SJCRH30 (cell line): ENCODE measurements at regions not wholly inside any gene's neighbourhood (a gene's known extent, or its start where the extent isn't known, plus 50 kb on each side); places are given as distances from the start of the nearest gene placed in this dataset.
A peak's percentile ranks its signal among the peaks of the same experiment; 100 is the strongest.

Experiments
- DNase-seq, 2 experiments: peaks; one replicate each; pipeline ENCODE4 v3.0.0-alpha.2; 2015 to 2020
- H3K27ac ChIP-seq: fragments of 250-450 bp; sonication (Bioruptor Pico); 2 replicates; pipeline ENCODE4 v1.5.1; 2020; ENCODE audit warnings: mild to moderate bottlenecking, moderate library complexity
- H3K27me3 ChIP-seq: fragments of 250-450 bp; sonication (Bioruptor Pico); 2 replicates; pipeline ENCODE4 v1.5.1; 2020; ENCODE audit warnings: mild to moderate bottlenecking, moderate library complexity
- H3K36me3 ChIP-seq: fragments of 250-450 bp; sonication (Bioruptor Pico); 2 replicates; pipeline ENCODE4 v1.5.1; 2020; ENCODE audit warnings: mild to moderate bottlenecking, moderate library complexity
- H3K4me1 ChIP-seq: fragments of 250-450 bp; sonication (Bioruptor Pico); 2 replicates; pipeline ENCODE4 v1.5.1; 2020; ENCODE audit warnings: mild to moderate bottlenecking, moderate library complexity
- H3K4me3 ChIP-seq: fragments of 250-450 bp; sonication (Bioruptor Pico); 2 replicates; pipeline ENCODE4 v1.5.1; 2020; ENCODE audit warnings: mild to moderate bottlenecking, moderate library complexity
- H3K9me3 ChIP-seq: fragments of 250-450 bp; sonication (Bioruptor Pico); replicated peaks from 2 replicates; pipeline ENCODE4 v1.5.1; 2020; ENCODE audit warnings: mild to moderate bottlenecking, moderate library complexity

DNA sequence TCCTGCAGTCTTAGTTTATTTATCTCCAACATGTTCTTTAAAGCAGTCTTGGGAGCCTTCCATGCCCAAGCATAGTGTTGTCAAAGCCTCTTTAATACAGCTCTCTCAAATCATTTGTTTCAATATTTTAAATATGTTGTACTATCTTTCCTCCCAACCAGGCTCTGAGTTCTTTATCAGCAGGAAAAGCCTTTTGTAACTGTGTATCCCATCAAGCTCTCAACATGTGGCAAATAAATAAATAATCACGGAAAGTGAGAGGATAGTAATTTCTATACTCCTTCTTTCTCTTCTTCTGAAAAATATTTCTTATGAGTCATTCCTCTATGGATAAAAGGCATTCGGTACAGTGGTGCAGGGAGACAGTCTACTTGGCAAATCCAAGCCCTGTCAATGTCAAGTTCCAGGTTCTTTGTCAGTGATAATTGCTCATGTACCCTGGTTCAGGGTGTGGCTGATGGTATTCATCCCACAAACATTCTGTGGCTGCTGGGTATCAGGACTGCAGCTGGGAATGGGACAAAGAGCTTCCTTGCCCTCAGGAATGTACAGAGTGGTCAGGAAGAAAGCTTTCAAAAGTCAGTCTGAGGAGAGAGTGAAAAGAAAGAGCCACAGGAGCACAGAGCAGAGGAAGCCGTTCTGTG is 384.3 kb downstream of the EFNB2 start:
- peaks cover 6% of the 10 kb centered on the region; the same call in 1 of the 2 replicates for H3K4me1 ChIP-seq
- H3K36me3 ChIP-seq: no peaks in the 10 kb centered on the region

GRCh38 chr13:106145997-106146864 is 389.2 kb downstream of the EFNB2 start:
- no peaks in the 10 kb centered on the region for H3K9me3 ChIP-seq
- H3K4me3 ChIP-seq: no peak overlapping the region
- H3K36me3 ChIP-seq: no peaks in the 10 kb centered on the region
- H3K27ac ChIP-seq: no peak overlapping the region
- DNase-seq: no peak
- no peaks in the 10 kb centered on the region for H3K27me3 ChIP-seq
- H3K4me1 ChIP-seq: 0 out of 2 replicates have a peak, but pooled peaks cover under 1% of the 10 kb centered on the region

More for the DNA sequence above, 384.3 kb downstream of the EFNB2 start:
- H3K4me3 ChIP-seq: no peak overlapping the region
- no peak overlapping the region for H3K27ac ChIP-seq
- no peaks in the 10 kb centered on the region for H3K27me3 ChIP-seq
- DNase-seq: peak; percentile 34 to 43
- H3K9me3 ChIP-seq: no peaks in the 10 kb centered on the region

GRCh38 chr13:106145070-106145469 is 390.4 kb downstream of the EFNB2 start:
- Histone ChIP-seq H3K4me1 (no peaks in the 10 kb centered on the region), H3K36me3 (no peaks in the 10 kb centered on the region), H3K9me3 (no peaks in the 10 kb centered on the region), H3K27me3 (no peaks in the 10 kb centered on the region), H3K27ac (no peak overlapping the region), H3K4me3 (no peak overlapping the region)
- no peak for DNase-seq

- DNase-seq: no peak
- H3K4me3 ChIP-seq: no peak overlapping the region
- H3K4me1 ChIP-seq: no peaks in the 10 kb centered on the region
- H3K9me3 ChIP-seq: no peaks in the 10 kb centered on the region
- no peaks in the 10 kb centered on the region for H3K36me3 ChIP-seq
- no peak overlapping the region for H3K27ac ChIP-seq
- H3K27me3 ChIP-seq: no peaks in the 10 kb centered on the region
Observed at GRCh38 chr13:106143930-106144709, 391.3 kb downstream of the EFNB2 start.

GRCh38 chr13:106143392-106143791 is 392.1 kb downstream of the EFNB2 start:
- Histone ChIP-seq H3K36me3 (no peaks in the 10 kb centered on the region), H3K27ac (no peak overlapping the region), H3K4me1 (no peaks in the 10 kb centered on the region), H3K4me3 (no peak overlapping the region), H3K27me3 (no peaks in the 10 kb centered on the region), H3K9me3 (no peaks in the 10 kb centered on the region)
- DNase-seq: no peak

- H3K4me1 ChIP-seq: no peaks in the 10 kb centered on the region
- no peaks in the 10 kb centered on the region for H3K27me3 ChIP-seq
- H3K36me3 ChIP-seq: no peaks in the 10 kb centered on the region
- no peak overlapping the region for H3K4me3 ChIP-seq
- no peaks in the 10 kb centered on the region for H3K9me3 ChIP-seq
- H3K27ac ChIP-seq: no peak overlapping the region
- DNase-seq: no peak
Observed at GRCh38 chr13:106140476-106140875, 395.0 kb downstream of the EFNB2 start.

- DNase-seq: no peak
- no peak overlapping the region for H3K27ac ChIP-seq
- H3K9me3 ChIP-seq: no peaks in the 10 kb centered on the region
- no peaks in the 10 kb centered on the region for H3K4me1 ChIP-seq
- no peak overlapping the region for H3K4me3 ChIP-seq
- H3K36me3 ChIP-seq: no peaks in the 10 kb centered on the region
- no peaks in the 10 kb centered on the region for H3K27me3 ChIP-seq
Observed at GRCh38 chr13:106139942-106140341, 395.5 kb downstream of the EFNB2 start.

DNA sequence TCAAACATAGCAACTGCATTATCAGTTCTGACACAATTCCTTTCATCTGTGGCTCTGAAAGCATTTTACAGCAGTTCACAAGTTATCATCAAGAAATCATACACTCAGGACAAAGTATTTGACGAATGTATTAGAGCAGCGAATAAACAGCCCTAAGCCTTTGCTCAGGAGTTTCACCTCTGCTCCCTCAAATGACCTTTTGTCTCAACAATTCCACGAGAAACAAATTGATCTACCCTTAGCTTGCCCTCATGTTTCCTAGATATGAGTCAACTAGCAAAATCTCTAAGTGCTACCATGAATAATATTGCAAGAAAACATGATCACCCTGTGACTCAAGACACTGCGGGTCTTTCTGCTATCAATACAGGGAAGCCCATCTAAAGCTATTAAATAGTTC is 396.1 kb downstream of the EFNB2 start:
- no peak for DNase-seq
- H3K27me3 ChIP-seq: no peaks in the 10 kb centered on the region
- no peaks in the 10 kb centered on the region for H3K9me3 ChIP-seq
- H3K36me3 ChIP-seq: no peaks in the 10 kb centered on the region
- H3K27ac ChIP-seq: no peak overlapping the region
- no peaks in the 10 kb centered on the region for H3K4me1 ChIP-seq
- no peak overlapping the region for H3K4me3 ChIP-seq

GRCh38 chr13:106138620-106139019 is 396.8 kb downstream of the EFNB2 start:
- no peak for DNase-seq
- H3K9me3 ChIP-seq: no peaks in the 10 kb centered on the region
- no peaks in the 10 kb centered on the region for H3K4me1 ChIP-seq
- no peak overlapping the region for H3K4me3 ChIP-seq
- H3K36me3 ChIP-seq: no peaks in the 10 kb centered on the region
- H3K27ac ChIP-seq: no peak overlapping the region
- no peaks in the 10 kb centered on the region for H3K27me3 ChIP-seq

GRCh38 chr13:106133025-106133424 is 402.4 kb downstream of the EFNB2 start:
- Histone ChIP-seq H3K36me3 (no peaks in the 10 kb centered on the region), H3K4me3 (no peak overlapping the region), H3K4me1 (no peaks in the 10 kb centered on the region), H3K27me3 (no peaks in the 10 kb centered on the region), H3K27ac (no peak overlapping the region), H3K9me3 (no peaks in the 10 kb centered on the region)
- DNase-seq: no peak

GRCh38 chr13:106132216-106132615 is 403.2 kb downstream of the EFNB2 start:
- no peaks in the 10 kb centered on the region for H3K36me3 ChIP-seq
- H3K4me1 ChIP-seq: no peaks in the 10 kb centered on the region
- no peak overlapping the region for H3K4me3 ChIP-seq
- H3K27me3 ChIP-seq: no peaks in the 10 kb centered on the region
- DNase-seq: no peak
- H3K27ac ChIP-seq: no peak overlapping the region
- no peaks in the 10 kb centered on the region for H3K9me3 ChIP-seq

DNA sequence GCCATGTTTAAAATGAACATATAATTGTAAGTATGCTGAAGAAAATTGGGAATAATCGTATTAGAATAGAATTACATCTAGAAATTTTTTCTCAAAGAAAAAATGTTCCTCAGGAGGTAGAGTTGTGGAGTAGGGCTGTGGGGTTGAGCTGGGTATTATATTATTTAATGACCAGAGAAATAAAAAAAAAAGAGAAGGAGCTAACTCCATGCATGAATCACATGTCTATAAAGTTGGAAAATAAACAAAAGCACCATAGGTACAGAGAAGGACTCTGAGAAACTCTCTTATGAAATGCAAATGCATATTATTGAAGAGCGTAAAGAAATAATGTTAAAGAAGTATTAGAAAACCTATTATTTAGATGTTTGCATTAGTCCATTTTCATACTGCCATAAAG is 405.5 kb downstream of the EFNB2 start:
- Histone ChIP-seq H3K4me3 (no peak overlapping the region), H3K9me3 (no peaks in the 10 kb centered on the region), H3K4me1 (no peaks in the 10 kb centered on the region), H3K27ac (no peak overlapping the region), H3K27me3 (no peaks in the 10 kb centered on the region), H3K36me3 (no peaks in the 10 kb centered on the region)
- DNase-seq: no peak

DNA sequence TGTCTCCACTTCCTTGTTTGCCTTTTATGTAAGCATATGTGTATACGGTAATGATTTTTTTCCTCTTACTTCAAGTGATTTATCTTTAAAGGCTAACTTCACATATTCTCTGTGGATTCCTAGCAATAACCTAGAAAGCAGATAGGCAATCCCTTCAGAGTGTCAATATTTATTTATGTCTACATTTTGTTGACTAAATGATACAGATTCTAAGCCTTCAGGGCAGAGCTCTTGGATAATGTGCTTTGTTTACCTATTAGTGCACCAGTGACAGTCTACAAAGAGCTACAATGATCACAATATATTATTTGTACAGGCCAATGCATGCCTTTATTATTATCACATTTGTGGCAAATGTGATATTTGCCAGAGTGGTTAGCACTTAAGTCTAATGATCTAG is 406.2 kb downstream of the EFNB2 start:
- no peak for DNase-seq
- no peaks in the 10 kb centered on the region for H3K27me3 ChIP-seq
- no peaks in the 10 kb centered on the region for H3K4me1 ChIP-seq
- no peak overlapping the region for H3K4me3 ChIP-seq
- H3K9me3 ChIP-seq: no peaks in the 10 kb centered on the region
- no peak overlapping the region for H3K27ac ChIP-seq
- H3K36me3 ChIP-seq: no peaks in the 10 kb centered on the region

DNA sequence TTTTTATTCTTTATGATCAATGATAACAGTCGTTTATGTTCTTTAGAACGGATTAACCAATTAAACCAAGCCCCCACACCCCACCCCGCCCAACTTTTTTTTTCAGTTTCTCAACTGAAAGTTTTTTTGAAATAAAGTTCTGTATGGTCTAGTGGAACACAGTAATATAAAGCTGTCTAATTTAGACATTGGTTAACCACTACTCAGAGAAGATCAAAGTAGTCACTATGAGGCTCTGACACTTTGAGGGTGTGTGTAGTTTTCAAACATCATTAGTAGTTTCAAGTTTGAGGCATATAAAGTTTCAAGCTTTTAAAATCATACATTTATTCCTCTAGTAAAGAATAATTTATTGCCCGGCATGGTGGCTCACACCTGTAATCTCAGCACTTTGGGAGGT is 413.2 kb downstream of the EFNB2 start:
- no peak overlapping the region for H3K4me3 ChIP-seq
- DNase-seq: no peak
- no peaks in the 10 kb centered on the region for H3K27me3 ChIP-seq
- no peak overlapping the region for H3K27ac ChIP-seq
- H3K9me3 ChIP-seq: no peaks in the 10 kb centered on the region
- H3K4me1 ChIP-seq: no peaks in the 10 kb centered on the region
- no peaks in the 10 kb centered on the region for H3K36me3 ChIP-seq

GRCh38 chr13:106121173-106121754 is 414.2 kb downstream of the EFNB2 start:
- Histone ChIP-seq H3K4me1 (no peaks in the 10 kb centered on the region), H3K9me3 (no peaks in the 10 kb centered on the region), H3K4me3 (no peak overlapping the region), H3K27ac (no peak overlapping the region), H3K27me3 (no peaks in the 10 kb centered on the region), H3K36me3 (no peaks in the 10 kb centered on the region)
- no peak for DNase-seq
